Endometrial microvascular endothelial cells (primary cell): ENCODE measurements at regions not wholly inside any gene's neighbourhood (a gene's known extent, or its start where the extent isn't known, plus 50 kb on each side); places are given as distances from the start of the nearest gene placed in this dataset.

Experiments used
- in situ Hi-C: cut with HindIII; loops from 2 replicates; pipeline ENCODE4 v1.10.0; 2017; ENCODE audit warnings: low sequenced_read_pairs, low pct_unique_long_range_greater_than_20kb; ENCODE audit errors: inconsistent ontology term

GRCh38 chr9:14415947-14416346 is 102.0 kb upstream of the NFIB start:
- in situ Hi-C loops, result no loop called here

GRCh38 chr9:14413812-14414211 is 99.9 kb upstream of the NFIB start:
- in situ Hi-C loops, result no loop called here

GRCh38 chr9:14412775-14413174 is 98.8 kb upstream of the NFIB start:
- in situ Hi-C loops, result no loop called here

GRCh38 chr9:14406463-14406862 is 92.5 kb upstream of the NFIB start:
- in situ Hi-C loops, result no loop called here

GRCh38 chr9:14405176-14405706 is 91.3 kb upstream of the NFIB start:
- in situ Hi-C loops, result no loop called here

GRCh38 chr9:14403081-14403480 is 89.1 kb upstream of the NFIB start:
- in situ Hi-C loops, result no loop called here

- in situ Hi-C loops, result no loop called here
Observed at GRCh38 chr9:14402583-14402982, 88.6 kb upstream of the NFIB start.

GRCh38 chr9:14401911-14402310 is 88.0 kb upstream of the NFIB start:
- in situ Hi-C loops, result no loop called here

- in situ Hi-C loops, result no loop called here
Observed at GRCh38 chr9:14400658-14400995, 86.7 kb upstream of the NFIB start.

GRCh38 chr9:14399756-14400657 is 86.1 kb upstream of the NFIB start:
- in situ Hi-C loops, result no loop called here

GRCh38 chr9:14398473-14398872 is 84.5 kb upstream of the NFIB start:
- in situ Hi-C loops, result no loop called here

GRCh38 chr9:14396171-14396570 is 82.2 kb upstream of the NFIB start:
- in situ Hi-C loops, result no loop called here

GRCh38 chr9:14395317-14396082 is 81.6 kb upstream of the NFIB start:
- in situ Hi-C loops, result no loop called here

GRCh38 chr9:14393418-14393817 is 79.5 kb upstream of the NFIB start:
- in situ Hi-C loops, result no loop called here

GRCh38 chr9:14391620-14392019 is 77.7 kb upstream of the NFIB start:
- in situ Hi-C loops, result no loop called here

- in situ Hi-C loops, result no loop called here
Observed at GRCh38 chr9:14389657-14390056, 75.7 kb upstream of the NFIB start.

GRCh38 chr9:14389146-14389545 is 75.2 kb upstream of the NFIB start:
- in situ Hi-C loops, result no loop called here

- in situ Hi-C loops, result no loop called here
Observed at GRCh38 chr9:14383773-14384172, 69.8 kb upstream of the NFIB start.

- in situ Hi-C loops, result no loop called here
Observed at GRCh38 chr9:14383294-14383693, 69.4 kb upstream of the NFIB start.
